ENCODE measurements at regions not wholly inside any gene's neighbourhood (a gene's known extent, or its start where the extent isn't known, plus 50 kb on each side); places are given as distances from the start of the nearest gene placed in this dataset.

DNA sequence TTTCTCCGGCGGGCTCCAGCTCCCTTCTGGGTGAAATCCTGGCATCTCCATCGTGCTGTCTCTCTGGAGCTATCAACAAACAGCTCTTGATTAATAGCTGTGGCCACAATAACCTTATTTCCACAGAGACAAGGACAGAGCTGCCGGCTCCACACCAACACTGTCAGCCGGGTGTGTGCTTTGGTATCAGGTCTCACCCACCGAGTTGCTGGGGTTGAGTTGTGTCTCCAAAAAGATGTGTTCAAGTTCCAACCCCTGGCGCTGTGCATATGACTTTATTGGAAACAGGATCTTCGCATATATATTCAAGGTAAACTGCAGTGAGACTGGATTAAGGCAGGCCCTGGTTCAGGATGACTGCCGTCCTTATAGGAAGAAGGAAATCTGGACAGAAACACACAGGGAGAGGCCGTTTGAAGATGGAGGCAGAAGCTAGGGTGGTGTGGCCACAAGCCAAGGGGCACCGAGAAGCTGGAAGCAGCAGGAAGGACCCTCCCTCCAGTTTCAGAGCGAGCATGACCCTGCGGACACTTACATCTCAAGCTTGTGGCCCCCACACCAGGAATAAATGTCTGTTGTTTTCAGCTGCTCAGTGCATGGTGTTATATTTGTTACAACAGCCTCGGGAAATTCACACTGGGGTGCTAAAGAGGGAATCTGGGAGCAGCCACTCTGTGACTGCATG lies 88.4 kb upstream of the TMPRSS2 start:
- TF ChIP-seq CTCF (IDR thresholded peaks at IDR 0.05; ENCODE audit: low read depth, low read length, poor library complexity, severe bottlenecking) = no peak
- no peak for TF ChIP-seq EZH2phosphoT487 (IDR thresholded peaks at IDR 0.05; ENCODE audit: borderline replicate concordance, low read length)
